MCF 10A (cell line): ENCODE measurements at regions not wholly inside any gene's neighbourhood (a gene's known extent, or its start where the extent isn't known, plus 50 kb on each side); places are given as distances from the start of the nearest gene placed in this dataset.

Experiments used
- BruUV-seq: library from RNA; stranded (reverse); fragments of 400-500 nt; replicated peaks from 2 replicates; lab custom pipeline; 2021; lab: Mats Ljungman, UMichigan
- CTCF ChIA-PET: fragments of 300-600 bp; sonication (Branson Sonifier 250); formaldehyde crosslinking; extraction: SDS; loops from one replicate; lab custom pipeline; 2021; ENCODE audit warnings: antibody characterized with exemption, inconsistent platforms; lab: Yijun Ruan, JAX
- POLR2A ChIA-PET: fragments of 300-600, 350-650 bp; sonication (Branson Sonifier 250); formaldehyde crosslinking; extraction: SDS; loops from one replicate; lab custom pipeline; 2020; ENCODE audit warnings: antibody characterized with exemption, inconsistent platforms; lab: Yijun Ruan, JAX
- DNase-seq: peaks from one replicate; pipeline ENCODE4 v3.0.0-alpha.2; 2018; ENCODE audit not compliant: unreplicated experiment
- H3K27ac Mint-ChIP-seq: one replicate; pipeline ENCODE4 v1.8.0; 2022; ENCODE audit warnings: mild to moderate bottlenecking, low read depth, mixed read lengths; ENCODE audit not compliant: unreplicated experiment
- H3K27me3 Mint-ChIP-seq: one replicate; pipeline ENCODE4 v1.8.0; 2022; ENCODE audit warnings: mixed read lengths; ENCODE audit not compliant: insufficient read depth, unreplicated experiment
- H3K36me3 Mint-ChIP-seq: one replicate; pipeline ENCODE4 v1.8.0; 2022; ENCODE audit warnings: mild to moderate bottlenecking, moderate library complexity, mixed read lengths; ENCODE audit not compliant: insufficient read depth, unreplicated experiment
- H3K4me1 Mint-ChIP-seq: one replicate; pipeline ENCODE4 v1.8.0; 2022; ENCODE audit warnings: mixed read lengths; ENCODE audit not compliant: insufficient read depth, unreplicated experiment
- H3K4me3 Mint-ChIP-seq: one replicate; pipeline ENCODE4 v1.8.0; 2022; ENCODE audit warnings: mild to moderate bottlenecking, moderate library complexity, mixed read lengths; ENCODE audit not compliant: unreplicated experiment
- H3K9me3 Mint-ChIP-seq: one replicate; pipeline ENCODE4 v1.8.0; 2022; ENCODE audit warnings: mixed read lengths; ENCODE audit not compliant: unreplicated experiment
- CTCF ChIP-seq: fragments of 200-600 bp; IDR thresholded peaks from one replicate; pipeline ENCODE4 v1.8.0; 2022; ENCODE audit warnings: antibody characterized with exemption, mild to moderate bottlenecking; ENCODE audit not compliant: unreplicated experiment
- intact Hi-C: fragments of 100-400 bp; cut with micrococcal nuclease; formaldehyde crosslinking; loops from 2 replicates; pipeline ENCODE4 v1.14.1; 2022

DNA sequence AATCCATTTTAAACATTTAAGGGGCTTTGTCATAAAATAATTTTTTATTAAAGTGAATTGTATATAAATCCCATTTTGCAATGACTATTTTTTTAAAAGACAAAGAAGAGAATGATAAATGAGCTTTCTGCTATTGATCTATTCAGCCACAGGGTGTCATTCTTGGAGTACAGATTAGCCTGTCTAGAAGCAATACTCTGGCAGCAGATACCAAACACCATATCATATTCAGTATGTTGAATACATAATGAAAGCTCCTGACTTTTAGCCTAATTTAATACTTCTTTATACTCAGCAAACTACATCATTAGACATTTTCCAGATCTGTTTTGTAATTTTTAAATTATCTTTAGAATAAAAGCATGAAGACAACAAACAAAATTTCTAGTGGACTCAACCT is 496.3 kb downstream of the PDGFC start:
- H3K36me3 Mint-ChIP-seq = no peaks in the 10 kb centered on the region
- TF ChIP-seq CTCF = peak; percentile 65
- H3K27me3 Mint-ChIP-seq = no peaks in the 10 kb centered on the region
- H3K27ac Mint-ChIP-seq = peak overlapping the region; percentile 88
- peak; percentile 70 for DNase-seq
- CTCF ChIA-PET = interaction anchor here (0.5 to 6.6 kb wide), 40 partner anchors 17 to 1900 kb away, joined by 3 to 93 read pairs (median 4); partner anchors contain the start of gene PDGFC
- intact Hi-C loops = loop anchor here (1.0 to 10.0 kb wide), 14 partner anchors 117 to 1697 kb away; partner anchors contain the start of genes CTSO and GASK1B
- no TSS peak for BruUV-seq
- peaks cover 11% of the 10 kb centered on the region for H3K4me1 Mint-ChIP-seq
- H3K9me3 Mint-ChIP-seq = no peaks in the 10 kb centered on the region
- POLR2A ChIA-PET = interaction anchor here (0.6 to 4.8 kb wide), 18 partner anchors 61 to 594 kb away, joined by 3 to 53 read pairs (median 4); partner anchors contain the start of gene PDGFC
- no peak overlapping the region for H3K4me3 Mint-ChIP-seq

DNA sequence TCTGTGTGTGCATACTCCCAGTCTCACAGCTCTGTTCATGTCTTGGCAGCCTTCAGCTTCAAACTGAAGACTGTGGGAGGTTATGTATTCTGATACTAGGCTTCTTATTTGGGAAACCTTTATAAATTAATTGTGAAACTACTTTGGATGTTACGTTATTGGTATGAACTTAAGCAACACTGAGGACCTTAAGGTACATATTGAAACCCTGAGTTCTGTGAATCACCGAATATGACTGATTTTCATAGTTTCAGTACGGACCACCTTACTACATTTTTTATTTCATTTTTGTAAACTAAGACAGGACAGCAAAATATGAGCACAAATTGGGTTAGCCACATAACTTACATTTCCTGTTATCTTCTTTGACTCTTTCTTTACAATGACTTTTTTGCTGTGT is 498.4 kb downstream of the PDGFC start:
- no peaks in the 10 kb centered on the region for H3K27me3 Mint-ChIP-seq
- no peak for TF ChIP-seq CTCF
- CTCF ChIA-PET = interaction anchor here (0.6 to 6.6 kb wide), 9 partner anchors 202 to 572 kb away, joined by 3 to 93 read pairs (median 4); partner anchors contain the start of gene PDGFC
- DNase-seq = peak; percentile 6
- H3K4me1 Mint-ChIP-seq = peaks cover 11% of the 10 kb centered on the region
- POLR2A ChIA-PET = interaction anchor here (0.7 to 4.8 kb wide), 4 partner anchors 74 to 496 kb away, joined by 3 to 53 read pairs (median 4); partner anchors contain the start of gene PDGFC
- BruUV-seq = no TSS peak
- no peaks in the 10 kb centered on the region for H3K36me3 Mint-ChIP-seq
- H3K27ac Mint-ChIP-seq = no peak overlapping the region
- no peaks in the 10 kb centered on the region for H3K9me3 Mint-ChIP-seq
- no peak overlapping the region for H3K4me3 Mint-ChIP-seq
- intact Hi-C loops = loop anchor here (10.0 kb wide), 1 partner anchor 518 kb away; the partner anchor contains the start of gene CTSO

- CTCF ChIA-PET = interaction anchor here (0.6 to 6.6 kb wide), 4 partner anchors 207 to 573 kb away, joined by 3 to 93 read pairs (median 27); partner anchors contain the start of gene PDGFC
Measured at GRCh38 chr4:156472624-156473023, 499.0 kb downstream of the PDGFC start.

More at GRCh38 chr4:156472624-156473023, 499.0 kb downstream of the PDGFC start:
- Mint-ChIP-seq H3K4me1 (peaks cover 11% of the 10 kb centered on the region), H3K4me3 (no peak overlapping the region), H3K9me3 (no peaks in the 10 kb centered on the region), H3K27ac (no peak overlapping the region), H3K36me3 (no peaks in the 10 kb centered on the region), H3K27me3 (no peaks in the 10 kb centered on the region)
- no peak for DNase-seq
- no TSS peak for BruUV-seq
- intact Hi-C loops = loop anchor here (10.0 kb wide), 1 partner anchor 518 kb away; the partner anchor contains the start of gene CTSO
- POLR2A ChIA-PET = interaction anchor here (4.8 kb wide), 1 partner anchor 497 kb away, joined by 53 read pairs; the partner anchor contains the start of gene PDGFC
- no peak for TF ChIP-seq CTCF
